GM18909 (cell line): ENCODE measurements at regions not wholly inside any gene's neighbourhood (a gene's known extent, or its start where the extent isn't known, plus 50 kb on each side); places are given as distances from the start of the nearest gene placed in this dataset.
"Not testable (repeated sequence)": the region's sequence is repeated elsewhere in the genome, so short reads cannot be mapped to it uniquely, and the experiment has no call there.

Source experiments
- ATAC-seq: cut with Tn5 transposase; IDR thresholded peaks from one replicate; pipeline ENCODE4 v1.9.1; 2021; ENCODE audit warnings: mild to moderate bottlenecking; ENCODE audit not compliant: unreplicated experiment, poor library complexity

GRCh38 chr5:5784101-5784500, 361.6 kb downstream of the ICE1 start:
- ATAC-seq: no peak

DNA sequence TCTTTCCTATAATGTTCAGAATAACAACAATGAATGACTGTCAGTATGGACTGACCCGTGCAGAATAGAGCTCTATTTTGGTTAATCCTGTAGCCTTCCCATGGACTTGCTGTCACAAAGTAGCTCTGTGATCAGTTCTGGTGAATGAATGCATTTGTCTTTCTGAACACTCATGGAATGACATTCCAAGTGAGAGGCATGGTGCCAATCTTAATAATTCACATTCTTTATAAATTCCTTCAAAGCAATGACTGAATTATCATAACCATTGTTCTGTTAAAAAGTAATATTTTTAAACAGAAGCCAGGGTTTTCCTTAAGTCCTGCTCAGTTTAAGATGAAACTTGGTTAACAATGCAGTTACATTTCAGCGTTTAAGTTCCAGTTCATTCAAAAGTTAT, 360.5 kb downstream of the ICE1 start:
- ATAC-seq: no peak

DNA sequence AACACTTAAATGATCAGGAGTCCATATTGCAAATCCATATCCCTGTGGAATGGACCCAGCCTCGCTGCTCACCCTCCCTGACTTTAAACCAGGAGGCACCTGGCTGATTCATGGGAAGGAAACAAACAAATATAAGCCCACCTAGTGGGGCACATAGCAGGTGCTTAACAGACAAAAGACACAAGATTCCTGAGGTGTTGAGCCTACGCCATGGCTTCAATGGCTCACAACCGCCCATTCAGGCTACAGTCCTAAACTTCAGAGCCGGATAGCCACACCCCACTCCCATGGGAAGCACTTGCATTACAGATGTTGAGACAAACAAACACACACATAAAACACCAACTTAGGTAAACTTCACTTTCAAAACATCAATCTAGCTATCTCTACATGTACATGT, 359.9 kb downstream of the ICE1 start:
- ATAC-seq: no peak

DNA sequence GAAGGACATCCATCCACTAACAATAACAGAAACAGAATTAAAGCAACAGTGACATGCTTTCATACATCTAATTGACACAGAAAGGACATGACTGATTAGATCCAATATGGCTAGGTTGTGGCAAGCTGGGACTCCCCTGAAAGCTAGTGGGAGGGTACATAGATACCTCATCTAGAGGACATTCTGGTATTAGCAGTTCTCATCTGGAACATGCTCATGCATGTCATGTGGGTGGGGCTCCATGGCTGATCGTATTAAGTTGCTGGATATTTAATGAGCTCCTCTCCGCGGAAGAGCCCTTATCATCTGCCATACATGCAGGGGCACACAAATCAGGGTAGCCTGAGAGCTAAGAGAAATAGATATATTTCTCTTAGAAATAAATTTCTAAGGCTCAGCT, 358.9 kb downstream of the ICE1 start:
- no peak for ATAC-seq

DNA sequence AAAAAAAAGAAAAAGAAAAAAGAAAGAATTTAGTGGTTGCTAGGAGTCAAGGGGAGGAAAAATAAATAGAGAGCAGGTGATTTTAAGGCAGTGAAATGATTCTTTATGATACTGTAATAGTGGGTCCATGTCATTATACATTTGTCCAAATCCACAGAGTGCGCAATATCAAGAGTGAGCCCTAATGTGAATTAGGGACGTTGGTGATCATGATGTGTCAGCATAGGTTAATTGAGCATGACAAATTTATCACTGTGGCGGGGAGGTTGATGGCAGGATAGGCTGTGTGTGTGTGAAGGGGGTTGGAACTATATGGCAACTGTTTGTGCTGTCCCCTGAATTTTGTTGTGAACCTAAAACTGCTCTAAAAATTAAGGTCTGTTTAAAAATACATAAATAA, 357.8 kb downstream of the ICE1 start:
- no peak for ATAC-seq

GRCh38 chr5:5777013-5777412, 354.5 kb downstream of the ICE1 start:
- no peak for ATAC-seq

GRCh38 chr5:5772202-5772601, 349.7 kb downstream of the ICE1 start:
- no peak for ATAC-seq

GRCh38 chr5:5770825-5771224, 348.3 kb downstream of the ICE1 start:
- no peak for ATAC-seq

- ATAC-seq: no peak
Measured at GRCh38 chr5:5767286-5767928, 344.9 kb downstream of the ICE1 start.

DNA sequence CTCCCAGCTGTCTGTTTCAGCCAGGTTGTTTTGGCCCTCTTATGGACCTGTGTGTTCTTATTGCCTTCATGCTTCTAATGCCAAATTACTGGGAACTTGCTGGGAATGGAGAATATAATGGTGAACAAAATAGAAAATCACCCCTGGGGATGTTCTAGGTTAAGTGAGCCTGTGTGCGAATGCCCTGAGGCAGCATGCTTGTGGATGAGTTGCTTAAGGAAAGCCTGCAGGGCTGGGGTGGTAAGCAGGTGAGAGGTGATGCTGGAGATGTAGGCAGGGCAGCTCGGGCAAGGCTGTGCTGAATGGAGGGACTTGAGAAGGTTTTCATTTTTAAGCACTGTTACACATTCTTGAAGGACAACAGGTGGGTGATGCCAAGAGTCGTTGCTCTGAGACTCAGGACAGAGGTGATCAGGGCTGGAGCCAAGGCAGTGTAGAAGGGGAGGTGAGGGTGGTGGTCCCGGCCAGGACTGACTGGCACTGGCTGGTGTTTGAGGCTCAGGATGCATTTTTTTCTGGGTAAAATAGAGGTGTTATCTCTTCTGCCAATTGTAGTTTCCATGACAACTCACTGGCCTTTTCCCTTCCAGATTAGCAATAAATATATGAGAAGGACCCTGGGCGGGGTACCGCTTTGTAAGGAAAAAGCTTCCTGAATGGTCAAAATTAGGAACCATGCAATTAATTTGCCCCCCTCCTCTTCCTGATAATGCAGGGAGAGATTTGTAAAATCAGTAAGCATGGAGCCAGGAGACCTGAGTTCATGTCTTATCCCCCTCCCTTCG, 342.8 kb downstream of the ICE1 start:
- ATAC-seq: no peak

GRCh38 chr5:5764246-5764645, 341.8 kb downstream of the ICE1 start:
- ATAC-seq: no peak

- ATAC-seq: no peak
Measured at GRCh38 chr5:5756762-5757161, 334.3 kb downstream of the ICE1 start.

- ATAC-seq: peak; percentile 57
Measured at GRCh38 chr5:5755888-5756287, 333.4 kb downstream of the ICE1 start.

DNA sequence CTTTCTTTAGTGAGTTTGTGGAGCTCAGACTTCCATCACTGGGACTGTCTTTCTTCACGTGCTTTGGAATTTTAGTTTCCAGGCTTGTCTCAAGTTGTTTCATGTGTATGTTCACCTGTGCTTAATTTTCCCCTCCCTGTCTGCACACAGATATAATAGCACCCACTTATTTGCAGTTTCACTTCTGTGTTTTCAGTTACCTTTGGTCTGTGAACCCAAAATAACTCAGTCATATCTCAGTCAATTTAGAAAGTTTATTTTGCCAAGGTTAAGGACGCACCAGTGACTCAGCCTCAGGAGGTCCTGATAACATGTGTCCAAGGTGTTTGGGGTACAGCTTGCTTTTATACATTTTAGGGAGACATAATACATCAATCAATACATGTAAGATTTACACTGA, 330.4 kb downstream of the ICE1 start:
- peak; percentile 74 for ATAC-seq

- no peak for ATAC-seq
Measured at GRCh38 chr5:5751987-5752386, 329.5 kb downstream of the ICE1 start.

- ATAC-seq: peak; percentile 41
Measured at GRCh38 chr5:5751498-5751897, 329.0 kb downstream of the ICE1 start.

GRCh38 chr5:5741418-5741817, 318.9 kb downstream of the ICE1 start:
- no peak for ATAC-seq

- peak; percentile 38 for ATAC-seq
Measured at GRCh38 chr5:5739490-5739945, 317.0 kb downstream of the ICE1 start.

DNA sequence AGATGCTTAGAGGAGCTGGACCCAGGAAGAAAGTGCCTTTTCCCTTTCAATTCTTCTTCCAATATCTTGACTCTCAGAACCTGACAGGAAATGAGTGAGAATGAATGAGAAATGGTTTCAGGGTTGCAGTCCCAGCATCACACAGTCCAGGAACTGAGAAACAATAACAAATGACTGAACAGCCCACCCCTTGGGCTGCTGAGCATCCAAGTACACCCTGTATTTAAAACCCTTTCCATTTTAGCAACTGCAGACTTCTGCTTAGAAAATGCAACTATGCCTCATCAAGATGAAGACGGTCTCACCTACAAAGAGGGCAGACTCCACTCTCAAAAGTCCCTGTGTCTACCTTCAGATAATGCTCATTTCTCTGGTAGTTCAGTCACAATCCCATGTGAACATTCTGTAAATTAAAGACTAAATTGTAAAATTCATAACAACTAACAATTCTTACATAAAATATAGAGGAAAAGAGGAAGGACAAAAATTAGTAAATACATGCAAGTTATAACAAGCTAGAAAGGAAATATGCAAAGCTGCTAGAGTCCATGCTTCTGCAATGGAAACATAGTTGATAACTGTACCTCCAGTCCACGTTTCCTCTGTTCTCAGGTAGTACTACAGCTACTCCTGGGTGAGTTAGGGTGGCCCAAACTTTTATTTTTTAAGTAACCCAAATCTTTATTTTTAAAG, 316.5 kb downstream of the ICE1 start:
- ATAC-seq: peak; percentile 82

GRCh38 chr5:5736007-5736406, 313.5 kb downstream of the ICE1 start:
- no peak for ATAC-seq

GRCh38 chr5:5733058-5733457, 310.6 kb downstream of the ICE1 start:
- not testable (repeated sequence) for ATAC-seq
